ENCODE measurements at regions not wholly inside any gene's neighbourhood (a gene's known extent, or its start where the extent isn't known, plus 50 kb on each side); places are given as distances from the start of the nearest gene placed in this dataset.

DNA sequence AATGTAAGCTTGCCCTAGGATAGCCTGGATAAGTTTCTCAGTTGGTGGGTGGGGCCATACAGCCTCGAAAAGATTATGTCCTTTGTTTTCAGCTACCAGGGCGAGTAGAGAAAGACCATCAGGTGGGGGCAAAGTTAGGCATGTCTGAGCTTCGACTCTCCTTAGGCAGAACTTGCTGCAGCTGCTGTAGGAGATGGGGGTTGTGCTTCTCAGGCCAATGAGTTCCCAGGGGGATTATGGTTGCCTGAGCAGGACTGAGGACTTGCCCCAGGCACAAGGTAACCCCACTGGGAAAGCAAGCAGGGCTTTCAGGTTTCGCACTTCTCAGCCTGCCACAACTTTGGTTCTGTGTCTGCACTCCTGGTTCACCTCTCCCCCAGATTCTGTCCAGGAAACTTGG is 173.4 kb upstream of the SESN3 start:
- TF ChIP-seq POLR2AphosphoS5 (IDR thresholded peaks at IDR 0.05; ENCODE audit: borderline replicate concordance, low read depth, low read length) (no peak), EZH2 (IDR thresholded peaks at IDR 0.05) (no peak)

Measured in SK-N-MC (cell line).